HL-60 (cell line): ENCODE measurements at regions not wholly inside any gene's neighbourhood (a gene's known extent, or its start where the extent isn't known, plus 50 kb on each side); places are given as distances from the start of the nearest gene placed in this dataset.

Experiments
- DNase-seq, 2 experiments: peaks; one replicate each; pipeline ENCODE4 v3.0.0-alpha.2; 2010 to 2020; ENCODE audit warnings: low read depth in 1 of 2, low spot score in 1 of 2
- H3K27ac ChIP-seq: fragments of 250-450 bp; sonication (Bioruptor Pico); replicated peaks from 2 replicates; pipeline ENCODE4 v1.5.1; 2020; ENCODE audit warnings: mild to moderate bottlenecking, moderate library complexity
- H3K27me3 ChIP-seq: fragments of 250-450 bp; sonication (Bioruptor Pico); 2 replicates; pipeline ENCODE4 v1.5.1; 2021; ENCODE audit warnings: mild to moderate bottlenecking, moderate library complexity; ENCODE audit not compliant: insufficient read depth, poor library complexity, severe bottlenecking
- H3K4me3 ChIP-seq: replicated peaks from 2 replicates; pipeline ENCODE4 v1.5.1; 2011; ENCODE audit warnings: mild to moderate bottlenecking, control low read depth, low read length; ENCODE audit not compliant: insufficient read depth
- CTCF ChIP-seq: IDR thresholded peaks from one replicate; pipeline ENCODE4 v1.5.1; 2011; ENCODE audit warnings: low read length, control low read depth, inconsistent platforms; ENCODE audit not compliant: insufficient read depth
- GABPA ChIP-seq: IDR thresholded peaks from 2 replicates; pipeline ENCODE4 v1.6.1; 2012; ENCODE audit warnings: low read depth
- POLR2AphosphoS5 ChIP-seq: IDR thresholded peaks from 2 replicates; pipeline ENCODE4 v1.6.1; 2012; ENCODE audit warnings: low read depth
- REST ChIP-seq: IDR thresholded peaks from 2 replicates; pipeline ENCODE4 v1.6.1; 2012; ENCODE audit warnings: low read depth; ENCODE audit not compliant: insufficient replicate concordance
- SPI1 ChIP-seq: IDR thresholded peaks from 2 replicates; pipeline ENCODE4 v1.6.1; 2012; ENCODE audit warnings: low read depth, mild to moderate bottlenecking, borderline replicate concordance

GRCh38 chr14:56501909-56502530 is 77.6 kb upstream of the TMEM260 start:
- TF ChIP-seq CTCF (no peak), POLR2AphosphoS5 (no peak), GABPA (no peak), SPI1 (no peak), REST (no peak)
- Histone ChIP-seq H3K27ac (no peak overlapping the region), H3K4me3 (no peak overlapping the region), H3K27me3 (peaks cover 2% of the 10 kb centered on the region)
- DNase-seq: no peak

GRCh38 chr14:56505361-56505760 is 74.2 kb upstream of the TMEM260 start:
- no peak for DNase-seq
- no peak overlapping the region for H3K27ac ChIP-seq
- TF ChIP-seq CTCF (no peak), REST (no peak), POLR2AphosphoS5 (no peak), SPI1 (no peak), GABPA (no peak)
- no peak overlapping the region for H3K4me3 ChIP-seq
- H3K27me3 ChIP-seq: no peaks in the 10 kb centered on the region

GRCh38 chr14:56512521-56512920 is 67.1 kb upstream of the TMEM260 start:
- TF ChIP-seq SPI1: no peak
- TF ChIP-seq REST: no peak
- no peak for TF ChIP-seq CTCF
- no peak for TF ChIP-seq GABPA
- no peak for TF ChIP-seq POLR2AphosphoS5
- no peak overlapping the region for H3K27ac ChIP-seq
- H3K4me3 ChIP-seq: no peak overlapping the region
- H3K27me3 ChIP-seq: peaks cover 4% of the 10 kb centered on the region
- no peak for DNase-seq
